COLO668 (cell line): ENCODE measurements at regions not wholly inside any gene's neighbourhood (a gene's known extent, or its start where the extent isn't known, plus 50 kb on each side); places are given as distances from the start of the nearest gene placed in this dataset.
A peak's percentile ranks its signal among the peaks of the same experiment; 100 is the strongest.

Source experiments
- DNase-seq: peaks from one replicate; lab custom pipeline; 2025; ENCODE audit not compliant: unreplicated experiment; lab: John Stamatoyannopoulos, UW

- no peak for DNase-seq
Measured at GRCh38 chr17:79404136-79404911, 206.5 kb downstream of the RBFOX3 start.

GRCh38 chr17:79401704-79402674 lies 208.9 kb downstream of the RBFOX3 start:
- DNase-seq, result no peak

- DNase-seq, result peak; percentile 29
Measured at GRCh38 chr17:79400989-79401703, 209.7 kb downstream of the RBFOX3 start.

GRCh38 chr17:79399610-79400144 lies 211.2 kb downstream of the RBFOX3 start:
- no peak for DNase-seq

GRCh38 chr17:79398441-79398840 lies 212.4 kb downstream of the RBFOX3 start:
- no peak for DNase-seq

- no peak for DNase-seq
Measured at GRCh38 chr17:79396696-79397095, 214.2 kb downstream of the RBFOX3 start.

- no peak for DNase-seq
Measured at GRCh38 chr17:79395545-79395944, 215.3 kb downstream of the RBFOX3 start.

GRCh38 chr17:79395066-79395465 lies 215.8 kb downstream of the RBFOX3 start:
- DNase-seq, result no peak

- DNase-seq, result peak; percentile 44
Measured at GRCh38 chr17:79393358-79394052, 217.3 kb downstream of the RBFOX3 start.

GRCh38 chr17:79392598-79392997 lies 218.3 kb downstream of the RBFOX3 start:
- no peak for DNase-seq

GRCh38 chr17:79391376-79392233 lies 219.2 kb downstream of the RBFOX3 start:
- DNase-seq, result peak; percentile 41

GRCh38 chr17:79389896-79390295 lies 221.0 kb downstream of the RBFOX3 start:
- no peak for DNase-seq

GRCh38 chr17:79388556-79389295 lies 222.1 kb downstream of the RBFOX3 start:
- peak; percentile 39 for DNase-seq

- DNase-seq, result no peak
Measured at GRCh38 chr17:79387783-79388182, 223.1 kb downstream of the RBFOX3 start.

- DNase-seq, result no peak
Measured at GRCh38 chr17:79385962-79386563, 224.8 kb downstream of the RBFOX3 start.

- DNase-seq, result no peak
Measured at GRCh38 chr17:79382313-79382712, 228.5 kb downstream of the RBFOX3 start.

GRCh38 chr17:79379700-79380445 lies 231.0 kb downstream of the RBFOX3 start:
- DNase-seq, result no peak
